Vagina (tissue), 2 donors: ENCODE measurements at regions not wholly inside any gene's neighbourhood (a gene's known extent, or its start where the extent isn't known, plus 50 kb on each side); places are given as distances from the start of the nearest gene placed in this dataset.

Experiments used
- DNase-seq, 2 donors: peaks; one replicate each; pipeline ENCODE4 v3.0.0-alpha.2; 2017; ENCODE audit errors: extremely low spot score in 2 of 2
- H3K27ac ChIP-seq: fragments of 200-600 bp; sonication (generic); one replicate; pipeline ENCODE4 v1.5.1; 2019
- H3K27me3 ChIP-seq: fragments of 200-600 bp; sonication (generic); one replicate; pipeline ENCODE4 v1.5.1; 2019
- H3K36me3 ChIP-seq, 2 donors: fragments of 200-600 bp; sonication (generic); one replicate each; pipeline ENCODE4 v1.5.1; 2017 to 2019
- H3K4me1 ChIP-seq: fragments of 200-600 bp; sonication (generic); one replicate; pipeline ENCODE4 v1.5.1; 2019
- H3K4me3 ChIP-seq, 2 donors: fragments of 200-600 bp; sonication (generic); 1 replicate in 1 of 2; 2 replicates in 1 of 2; pipeline ENCODE4 v1.5.1; 2016 to 2019
- H3K9me3 ChIP-seq: fragments of 200-600 bp; sonication (generic); one replicate; pipeline ENCODE4 v1.5.1; 2019
- CTCF ChIP-seq, 3 experiments: fragments of 450-650 bp in 2 of 3; fragments of 200-600 bp in 1 of 3; sonication (generic) in 1 of 3; IDR thresholded peaks; one replicate each; pipeline ENCODE4 v1.5.1; 2017 to 2019; ENCODE audit warnings: antibody characterized with exemption in 3 of 3, mild to moderate bottlenecking in 2 of 3, moderate library complexity in 2 of 3
- POLR2A ChIP-seq, 2 donors: fragments of 450-650 bp; IDR thresholded peaks; one replicate each; pipeline ENCODE4 v1.6.1; 2017; ENCODE audit warnings: antibody characterized with exemption in 2 of 2, mild to moderate bottlenecking in 2 of 2, moderate library complexity in 2 of 2
- POLR2AphosphoS5 ChIP-seq, 2 donors: sonication (generic); formaldehyde crosslinking; IDR thresholded peaks; one replicate each; pipeline ENCODE4 v1.9.0; 2017; ENCODE audit warnings: antibody characterized with exemption in 2 of 2, mild to moderate bottlenecking in 2 of 2, low read depth in 1 of 2; ENCODE audit not compliant: insufficient read depth in 1 of 2
- intact Hi-C: fragments of 100-400 bp; cut with DNase I; formaldehyde crosslinking; loops from one replicate; pipeline ENCODE4 v1.15.1; 2023

- Histone ChIP-seq H3K4me3 (no peak overlapping the region), H3K9me3 (no peaks in the 10 kb centered on the region), H3K4me1 (no peaks in the 10 kb centered on the region), H3K27me3 (no peaks in the 10 kb centered on the region), H3K27ac (no peak overlapping the region), H3K36me3 (no peaks in the 10 kb centered on the region)
- intact Hi-C loops, result no loop called here
- TF ChIP-seq POLR2AphosphoS5 (IDR thresholded peaks at IDR 0.05; ENCODE audit: insufficient read depth in 1 of 2, low read depth in 1 of 2) (no peak), POLR2A (IDR thresholded peaks at IDR 0.05) (no peak), CTCF (IDR thresholded peaks at IDR 0.05) (no peak)
- DNase-seq, result no peak
Observed at GRCh38 chr10:63920926-63921325, 399.7 kb downstream of the REEP3 start.

- Histone ChIP-seq H3K27ac (no peak overlapping the region), H3K4me1 (no peaks in the 10 kb centered on the region), H3K36me3 (no peaks in the 10 kb centered on the region), H3K27me3 (no peaks in the 10 kb centered on the region), H3K9me3 (no peaks in the 10 kb centered on the region), H3K4me3 (no peak overlapping the region)
- intact Hi-C loops, result no loop called here
- TF ChIP-seq POLR2A (IDR thresholded peaks at IDR 0.05), result no peak
- no peak for TF ChIP-seq POLR2AphosphoS5 (IDR thresholded peaks at IDR 0.05; ENCODE audit: insufficient read depth in 1 of 2, low read depth in 1 of 2)
- no peak for TF ChIP-seq CTCF (IDR thresholded peaks at IDR 0.05)
- no peak for DNase-seq
Observed at GRCh38 chr10:63921908-63922467, 400.8 kb downstream of the REEP3 start.

GRCh38 chr10:63922468-63923284 is 401.5 kb downstream of the REEP3 start:
- intact Hi-C loops, result no loop called here

GRCh38 chr10:63929831-63930467 is 408.7 kb downstream of the REEP3 start:
- no peak for TF ChIP-seq CTCF (IDR thresholded peaks at IDR 0.05)
- no peak for TF ChIP-seq POLR2A (IDR thresholded peaks at IDR 0.05)
- TF ChIP-seq POLR2AphosphoS5 (IDR thresholded peaks at IDR 0.05; ENCODE audit: insufficient read depth in 1 of 2, low read depth in 1 of 2), result no peak
- Histone ChIP-seq H3K9me3 (no peaks in the 10 kb centered on the region), H3K4me1 (no peaks in the 10 kb centered on the region), H3K4me3 (no peak overlapping the region), H3K27ac (no peak overlapping the region), H3K36me3 (no peaks in the 10 kb centered on the region), H3K27me3 (no peaks in the 10 kb centered on the region)
- intact Hi-C loops, result no loop called here
- no peak for DNase-seq

More at GRCh38 chr10:63922468-63923284, 401.5 kb downstream of the REEP3 start:
- H3K27me3 ChIP-seq, result no peaks in the 10 kb centered on the region
- no peaks in the 10 kb centered on the region for H3K36me3 ChIP-seq
- DNase-seq, result no peak
- no peaks in the 10 kb centered on the region for H3K9me3 ChIP-seq
- H3K4me3 ChIP-seq, result no peak overlapping the region
- H3K4me1 ChIP-seq, result no peaks in the 10 kb centered on the region
- TF ChIP-seq POLR2AphosphoS5 (IDR thresholded peaks at IDR 0.05; ENCODE audit: insufficient read depth in 1 of 2, low read depth in 1 of 2) (no peak), CTCF (IDR thresholded peaks at IDR 0.05) (no peak), POLR2A (IDR thresholded peaks at IDR 0.05) (no peak)
- H3K27ac ChIP-seq, result no peak overlapping the region
